NB4 (cell line): ENCODE measurements at regions not wholly inside any gene's neighbourhood (a gene's known extent, or its start where the extent isn't known, plus 50 kb on each side); places are given as distances from the start of the nearest gene placed in this dataset.

ENCODE experiments used
- CTCF ChIP-seq: IDR thresholded peaks from one replicate; pipeline ENCODE4 v1.5.1; 2012; ENCODE audit warnings: low read depth, low read length
- MAX ChIP-seq: IDR thresholded peaks from 2 replicates; pipeline ENCODE4 v1.6.1; 2011; ENCODE audit warnings: low read depth, low read length
- MYC ChIP-seq: IDR thresholded peaks from 2 replicates; pipeline ENCODE4 v1.6.1; 2011; ENCODE audit warnings: low read depth, low read length
- POLR2A ChIP-seq: IDR thresholded peaks from 2 replicates; pipeline ENCODE4 v1.6.1; 2011; ENCODE audit warnings: mild to moderate bottlenecking; ENCODE audit not compliant: insufficient read length; ENCODE audit errors: extremely low read depth

GRCh38 chr17:27974045-27974436 is 68.4 kb upstream of the NLK start:
- TF ChIP-seq CTCF (no peak), POLR2A (no peak), MAX (no peak), MYC (no peak)
